Colon (tissue), 2 donors: ENCODE measurements at regions not wholly inside any gene's neighbourhood (a gene's known extent, or its start where the extent isn't known, plus 50 kb on each side); places are given as distances from the start of the nearest gene placed in this dataset.

Source experiments
- FAIRE-seq: peaks from 2 replicates; lab custom pipeline; 2012; peaks lifted over from hg19 to GRCh38; lab: Jason Lieb, UNC
- donor health status: control.
- donor health status: control.

DNA sequence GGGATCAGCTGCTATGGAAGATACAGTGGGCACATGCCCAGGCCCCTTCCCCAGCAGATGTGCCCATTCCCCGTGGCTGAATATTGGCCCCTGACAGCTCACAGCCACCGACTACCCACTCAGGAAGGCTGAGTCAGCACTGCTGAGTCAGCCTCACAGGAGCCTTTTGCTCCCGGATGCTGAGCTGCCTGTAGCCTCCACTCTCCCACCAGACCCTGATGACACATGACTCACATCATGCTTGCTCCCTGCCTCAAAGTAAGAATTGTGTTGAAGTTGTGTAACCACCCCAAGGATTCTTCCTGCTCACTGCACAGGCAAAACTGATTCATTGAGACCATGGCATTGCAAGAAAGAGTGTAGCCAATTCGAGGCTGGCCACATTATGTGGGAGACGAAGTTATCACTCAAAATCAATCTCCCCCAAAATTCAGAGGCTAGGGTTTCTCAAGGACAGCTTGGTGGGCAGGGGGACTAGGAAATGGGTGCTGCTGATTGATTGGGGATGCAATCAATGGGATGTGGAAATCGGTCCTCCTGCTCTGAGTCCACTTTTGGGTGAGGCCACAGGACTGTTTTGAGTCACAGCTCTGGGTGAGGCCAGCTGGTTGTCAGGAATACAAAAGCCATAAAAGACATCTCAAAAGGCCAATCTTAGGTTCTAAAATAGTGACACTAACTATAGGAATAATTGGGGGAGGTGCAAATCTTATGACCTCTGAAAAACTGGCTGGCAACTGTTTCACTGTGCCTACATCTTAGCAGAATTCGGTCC is 556.6 kb upstream of the CDH4 start:
- FAIRE-seq, result no peak

DNA sequence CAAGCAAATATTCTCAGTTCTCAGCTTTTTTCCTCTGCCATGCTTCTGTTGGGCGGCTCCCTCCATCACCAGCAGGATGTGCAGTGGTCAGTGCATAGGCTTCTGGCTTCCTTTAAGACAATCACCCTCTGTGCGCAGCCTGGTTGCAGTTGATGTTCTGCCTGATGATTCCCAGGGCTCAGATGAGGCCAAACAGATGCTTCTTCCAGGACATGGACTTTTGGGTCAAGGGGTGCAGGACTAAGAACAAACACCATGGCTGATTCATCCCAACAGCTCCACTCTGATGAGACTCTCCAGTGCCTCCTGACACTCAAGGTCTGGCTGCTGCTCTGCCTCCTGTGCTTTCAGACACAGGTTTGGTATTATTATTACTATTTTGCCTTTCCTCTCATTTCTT is 554.8 kb upstream of the CDH4 start:
- FAIRE-seq, result no peak

DNA sequence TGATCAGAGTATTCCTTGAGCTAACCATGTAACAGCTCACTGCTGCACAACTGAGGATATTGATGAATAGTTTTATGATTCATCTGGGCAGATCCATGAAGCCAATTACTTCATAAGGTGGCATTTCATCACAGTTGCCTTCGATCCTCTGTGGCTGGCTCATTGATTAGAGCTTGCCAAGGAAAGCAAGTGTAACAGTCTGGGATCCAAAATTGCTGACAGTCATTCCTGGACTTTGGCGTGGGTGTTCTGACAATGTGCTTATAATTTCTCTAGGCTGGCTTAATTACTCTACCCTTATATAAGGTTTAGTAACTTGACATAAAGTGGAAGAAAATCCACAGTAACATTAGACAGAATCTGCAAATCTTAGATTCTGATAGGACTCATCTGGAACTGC is 551.3 kb upstream of the CDH4 start:
- FAIRE-seq, result no peak

DNA sequence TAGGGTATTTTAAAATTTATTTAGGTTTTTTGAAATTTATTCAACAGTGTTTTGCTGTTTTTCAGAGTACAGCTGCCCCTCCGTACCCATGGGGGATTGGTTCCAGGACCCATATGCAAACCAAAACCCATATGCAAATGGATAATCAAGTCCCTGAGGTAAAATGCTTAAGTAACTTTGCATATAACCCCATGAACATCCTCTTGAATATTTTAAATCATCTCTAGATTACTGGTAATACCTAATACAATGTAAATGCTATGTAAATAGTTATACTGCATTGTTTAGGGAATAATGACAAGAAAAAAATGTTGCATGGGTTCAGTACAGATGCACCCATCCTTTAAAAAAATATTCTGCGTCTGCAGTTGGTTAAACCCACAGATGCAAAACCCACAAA is 547.9 kb upstream of the CDH4 start:
- FAIRE-seq, result no peak

DNA sequence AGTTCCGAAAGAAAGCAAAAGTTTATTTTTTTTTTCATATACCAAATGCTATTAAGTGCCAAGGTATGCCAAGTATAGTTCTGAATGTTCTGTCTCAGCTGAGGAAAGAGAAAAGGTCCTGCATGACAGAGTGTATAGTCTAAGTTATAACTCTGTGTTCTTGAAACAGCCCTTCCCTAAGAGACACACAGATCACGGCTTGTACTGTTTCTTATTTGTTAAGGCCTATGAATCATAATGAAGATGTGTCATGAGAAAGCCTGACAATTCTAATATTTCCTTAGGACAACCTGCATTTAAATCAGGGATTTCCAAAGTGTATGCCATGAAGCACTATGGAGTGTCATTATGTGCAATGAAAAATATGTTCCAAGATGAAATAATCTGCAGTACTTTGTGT is 538.7 kb upstream of the CDH4 start:
- no peak for FAIRE-seq

DNA sequence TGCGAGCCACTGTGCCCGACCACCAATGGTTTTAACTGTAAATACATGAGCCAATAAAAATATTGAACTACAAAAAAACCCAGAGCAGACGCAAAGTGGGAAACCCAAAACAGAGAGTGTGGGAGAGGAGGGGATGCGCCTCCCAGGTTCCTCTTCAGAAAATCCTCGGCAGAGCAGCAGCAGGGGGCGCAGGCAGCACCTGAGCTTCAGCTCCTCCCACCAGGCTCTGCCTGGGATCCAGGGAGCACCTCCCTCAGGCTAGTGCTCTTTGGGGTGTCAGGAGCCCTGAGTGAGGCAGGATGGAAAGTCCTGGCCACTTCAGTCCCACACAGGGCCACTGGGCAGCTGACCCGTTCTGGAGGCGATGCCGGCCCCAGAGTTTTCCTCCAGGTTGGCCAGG is 536.9 kb upstream of the CDH4 start:
- no peak for FAIRE-seq

DNA sequence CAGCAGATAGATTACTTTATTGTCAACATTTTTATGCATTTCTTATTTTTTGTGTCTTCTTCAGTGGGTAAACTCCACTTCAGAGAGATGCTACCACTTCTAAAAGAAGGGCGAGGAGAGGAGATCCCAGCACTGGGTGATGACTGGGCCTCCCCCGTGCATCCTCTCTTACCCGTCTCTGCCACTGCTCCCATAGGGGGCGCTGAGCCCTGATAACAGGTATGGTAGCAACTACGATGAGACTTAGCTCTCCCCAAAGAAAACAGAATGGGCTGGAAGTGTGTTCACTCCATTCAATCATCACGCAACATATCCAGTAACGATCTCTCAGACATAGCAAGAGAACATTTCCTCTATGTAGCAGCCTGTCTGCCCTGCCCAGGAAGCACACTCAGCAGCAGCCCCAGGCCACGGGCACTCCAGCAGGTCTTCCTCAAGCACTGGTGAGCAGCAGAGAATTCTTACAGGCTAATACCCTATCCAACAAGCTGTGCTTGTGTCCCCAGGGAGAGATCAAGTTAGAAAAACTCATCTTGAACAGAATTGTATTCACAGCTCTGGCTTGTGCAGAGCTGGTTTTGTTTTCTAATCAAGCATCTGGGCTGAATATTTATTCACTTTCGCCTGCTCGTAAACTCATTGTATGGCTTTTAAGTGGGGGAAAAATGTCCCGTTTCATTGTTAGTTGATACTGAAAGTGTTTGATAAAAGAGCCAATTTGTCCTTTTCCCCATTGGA is 533.1 kb upstream of the CDH4 start:
- FAIRE-seq, result no peak

DNA sequence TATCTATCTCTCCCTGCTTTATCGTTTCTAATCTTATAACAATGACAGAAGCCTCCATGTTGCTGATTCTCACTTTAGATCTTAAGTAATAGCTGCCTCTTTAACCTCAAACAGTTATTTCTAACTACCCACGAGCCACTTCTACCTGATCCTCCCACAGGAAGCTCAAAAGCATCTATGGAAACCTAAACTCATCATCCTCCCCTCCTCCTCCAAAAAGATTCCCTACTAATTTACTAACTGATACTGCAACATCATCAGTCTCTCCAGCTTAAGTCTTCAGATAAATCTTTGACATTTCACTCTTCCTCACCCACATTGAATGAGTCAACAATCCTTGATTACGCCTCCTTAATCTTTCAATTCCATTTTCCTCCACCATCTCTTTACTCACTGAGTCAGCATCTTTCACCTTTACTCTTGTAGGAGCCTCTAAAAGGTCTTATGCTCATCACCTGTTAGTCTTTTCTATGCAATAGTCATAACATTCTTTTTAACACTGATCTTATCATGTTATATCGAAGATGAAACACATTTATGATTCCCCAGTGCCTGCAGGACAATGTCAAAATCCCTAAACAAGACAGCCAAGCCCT is 526.7 kb upstream of the CDH4 start:
- FAIRE-seq, result no peak

DNA sequence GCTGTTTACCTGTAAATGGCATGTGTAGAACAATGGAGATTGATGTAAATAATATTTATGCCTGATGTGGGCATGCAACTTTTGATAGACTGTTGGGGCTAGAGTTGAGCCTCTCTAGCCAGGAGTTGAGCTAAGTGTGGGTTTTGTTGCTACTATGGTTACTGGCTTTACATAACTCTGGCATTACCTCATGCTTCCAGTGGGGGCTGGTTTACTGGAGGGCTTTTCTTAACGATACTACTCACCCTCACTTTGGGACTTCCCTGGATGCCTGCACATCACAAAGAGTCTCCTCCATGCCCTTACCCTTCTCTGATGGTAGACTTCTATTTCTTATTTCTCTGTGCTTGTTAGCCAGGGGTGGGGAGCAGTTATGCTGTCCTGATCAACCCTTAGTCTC is 524.6 kb upstream of the CDH4 start:
- FAIRE-seq, result no peak

DNA sequence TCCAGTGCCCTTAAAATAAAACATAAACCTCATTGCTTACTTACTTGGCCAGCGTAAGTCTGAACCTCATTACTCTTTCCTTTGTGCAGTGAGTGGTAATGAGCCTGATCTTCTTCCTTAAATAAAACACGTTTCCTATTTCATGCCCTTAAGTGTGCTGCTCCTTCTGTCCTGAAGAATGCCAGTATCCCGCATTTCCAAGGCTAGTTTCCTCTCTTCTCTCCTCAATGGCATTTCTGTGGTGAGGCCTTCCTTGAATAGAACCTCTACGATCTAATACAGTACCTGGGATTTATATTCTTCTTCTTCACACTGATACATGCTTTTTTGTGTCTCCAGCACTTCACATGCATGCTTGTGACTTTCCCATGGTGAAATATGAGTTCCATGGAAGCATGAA is 523.4 kb upstream of the CDH4 start:
- FAIRE-seq, result no peak

DNA sequence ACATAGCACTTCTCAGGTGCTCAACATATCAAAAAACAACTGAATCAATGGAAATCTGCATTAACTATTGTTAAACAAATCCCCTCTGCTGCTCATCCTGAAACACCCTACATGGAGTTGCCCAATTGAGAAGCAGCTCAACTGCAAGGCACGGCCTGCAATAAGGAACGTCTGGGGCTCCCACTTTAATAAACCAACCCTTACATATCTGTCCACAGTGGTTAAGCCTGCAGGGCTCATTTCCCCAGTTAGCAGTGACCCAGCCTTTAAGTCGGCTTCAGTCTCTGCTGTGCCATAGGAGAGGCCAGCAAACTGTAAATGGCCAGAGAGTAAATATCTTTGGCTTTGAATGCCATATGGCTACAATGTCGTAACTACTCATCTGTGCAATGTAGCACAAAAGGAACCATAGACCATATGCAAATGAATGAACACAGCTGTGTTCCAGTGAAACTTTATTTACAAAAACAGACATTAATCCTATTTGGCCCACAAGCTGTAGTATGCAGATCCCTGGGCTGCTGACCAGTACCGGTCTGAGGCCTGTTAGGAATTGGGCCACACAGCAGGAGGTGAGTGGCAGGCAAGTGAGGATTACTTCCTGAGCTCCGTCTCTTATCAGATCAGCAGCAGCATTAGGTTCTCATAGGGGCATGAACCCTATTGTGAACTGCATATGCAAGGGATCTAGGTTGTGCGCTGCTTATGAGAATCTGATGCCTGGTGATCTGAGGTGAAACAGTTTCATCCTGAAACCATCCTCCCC is 522.7 kb upstream of the CDH4 start:
- no peak for FAIRE-seq

DNA sequence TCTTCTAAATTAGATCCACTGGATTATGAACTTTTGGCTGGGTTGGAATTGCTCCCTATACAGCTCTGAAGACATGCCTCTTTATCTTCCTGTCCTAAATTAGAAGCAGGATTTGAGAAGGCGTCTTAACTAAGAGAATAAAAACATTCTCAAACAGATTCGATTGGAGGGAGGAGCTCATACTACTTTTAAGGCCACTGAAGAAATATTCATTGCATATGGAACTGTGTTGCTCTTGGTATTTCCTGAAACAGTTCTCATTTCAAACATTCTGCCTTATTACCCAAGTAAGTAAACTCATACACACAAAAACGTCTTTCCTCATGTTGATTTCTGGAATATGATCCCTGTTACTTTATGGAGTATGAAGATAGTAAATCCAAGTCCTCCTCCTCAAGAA is 519.7 kb upstream of the CDH4 start:
- FAIRE-seq, result no peak

DNA sequence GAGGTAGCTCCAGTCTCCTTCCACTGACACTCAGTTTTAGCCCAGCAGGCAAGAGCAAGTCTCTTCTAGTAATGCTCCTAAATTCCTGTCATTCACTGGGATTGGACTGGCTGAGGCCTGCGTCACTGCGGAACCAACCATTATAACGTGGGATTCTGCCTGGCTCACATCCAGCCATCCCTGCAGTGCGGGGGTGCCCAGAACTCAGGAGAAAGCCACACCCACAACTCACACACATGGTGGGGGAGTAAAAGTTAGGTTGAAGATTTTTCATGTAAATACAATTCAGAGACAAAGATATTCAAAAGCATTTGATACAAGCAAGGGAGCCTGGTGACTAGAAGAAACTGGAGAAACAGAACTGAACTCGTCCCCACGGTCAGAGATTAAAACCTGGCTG is 504.0 kb upstream of the CDH4 start:
- FAIRE-seq, result no peak

DNA sequence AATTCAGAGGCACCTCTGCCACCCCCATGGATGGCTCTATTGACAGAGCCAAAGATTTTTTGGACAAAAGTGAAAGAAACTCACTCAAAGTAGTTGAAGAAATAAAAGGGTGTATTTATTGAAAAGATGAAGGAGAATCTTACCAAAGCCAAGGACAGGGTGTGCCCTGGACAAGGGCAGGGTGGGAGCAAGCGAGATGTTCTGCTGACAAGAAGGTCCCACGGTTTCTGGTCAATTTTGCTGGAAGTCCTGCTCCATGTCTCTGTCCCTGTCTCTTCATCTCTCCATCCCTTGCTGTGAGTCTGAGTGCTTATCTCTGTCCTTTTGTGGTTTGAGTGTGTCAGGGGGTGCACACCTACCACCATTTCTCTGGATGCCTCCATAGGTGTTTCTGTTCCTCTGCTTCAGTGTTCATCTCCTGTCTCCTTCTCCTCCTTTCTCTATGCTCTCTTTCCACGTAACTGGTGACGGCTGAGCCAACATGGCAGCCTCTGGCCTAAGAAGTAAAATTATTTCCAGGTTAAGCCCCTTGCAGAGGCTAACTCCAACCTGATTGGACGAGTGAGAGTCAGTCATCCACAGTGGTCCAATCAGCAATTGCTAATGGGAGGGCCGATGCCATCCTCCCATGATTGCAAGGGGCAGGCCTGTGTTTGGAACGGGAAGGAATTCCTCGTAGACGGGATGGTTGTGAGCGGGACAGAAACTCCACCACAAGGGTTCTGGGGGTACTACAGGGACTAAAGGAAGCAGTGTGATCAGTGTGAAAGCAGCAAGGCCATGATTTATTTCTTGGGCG is 502.1 kb upstream of the CDH4 start:
- no peak for FAIRE-seq

DNA sequence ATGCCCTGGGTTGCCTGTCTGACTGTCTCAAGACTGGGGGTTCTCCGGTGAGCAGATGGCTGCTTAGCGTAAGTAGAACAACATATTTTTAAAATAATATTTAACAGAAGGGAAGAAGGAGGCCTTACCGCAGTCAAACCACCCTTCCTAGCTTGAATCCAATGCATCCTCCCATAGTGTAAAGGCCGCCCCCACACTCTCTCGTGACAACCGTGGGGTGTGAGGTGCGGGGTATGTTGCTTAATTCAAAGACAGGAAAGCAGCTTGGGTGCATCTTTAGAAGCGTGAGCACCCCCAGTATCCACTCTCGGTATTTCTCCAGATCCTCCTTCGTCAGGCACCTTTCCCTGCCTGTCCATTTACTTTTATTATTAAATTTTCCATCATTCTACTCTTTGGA is 501.2 kb upstream of the CDH4 start:
- FAIRE-seq, result no peak

DNA sequence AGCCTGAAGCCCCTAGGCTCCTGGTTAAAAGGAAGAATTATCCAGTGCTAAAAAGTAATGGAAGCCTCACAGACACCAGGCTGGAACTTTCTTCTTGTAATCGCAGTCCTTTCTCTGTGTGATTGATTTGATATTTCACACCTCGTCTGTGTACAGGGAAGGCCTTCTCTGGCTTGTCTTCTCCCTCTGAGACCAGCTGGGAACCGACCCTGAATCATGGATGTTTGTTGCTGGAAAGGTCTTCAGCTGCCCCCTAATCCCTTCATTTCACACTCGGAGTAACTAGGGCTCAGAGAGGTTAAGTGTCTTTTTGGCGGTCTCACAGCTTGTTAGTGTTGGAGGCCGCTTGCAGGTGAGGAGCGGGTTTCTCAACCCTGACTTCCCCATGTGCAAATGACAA is 500.2 kb upstream of the CDH4 start:
- no peak for FAIRE-seq

DNA sequence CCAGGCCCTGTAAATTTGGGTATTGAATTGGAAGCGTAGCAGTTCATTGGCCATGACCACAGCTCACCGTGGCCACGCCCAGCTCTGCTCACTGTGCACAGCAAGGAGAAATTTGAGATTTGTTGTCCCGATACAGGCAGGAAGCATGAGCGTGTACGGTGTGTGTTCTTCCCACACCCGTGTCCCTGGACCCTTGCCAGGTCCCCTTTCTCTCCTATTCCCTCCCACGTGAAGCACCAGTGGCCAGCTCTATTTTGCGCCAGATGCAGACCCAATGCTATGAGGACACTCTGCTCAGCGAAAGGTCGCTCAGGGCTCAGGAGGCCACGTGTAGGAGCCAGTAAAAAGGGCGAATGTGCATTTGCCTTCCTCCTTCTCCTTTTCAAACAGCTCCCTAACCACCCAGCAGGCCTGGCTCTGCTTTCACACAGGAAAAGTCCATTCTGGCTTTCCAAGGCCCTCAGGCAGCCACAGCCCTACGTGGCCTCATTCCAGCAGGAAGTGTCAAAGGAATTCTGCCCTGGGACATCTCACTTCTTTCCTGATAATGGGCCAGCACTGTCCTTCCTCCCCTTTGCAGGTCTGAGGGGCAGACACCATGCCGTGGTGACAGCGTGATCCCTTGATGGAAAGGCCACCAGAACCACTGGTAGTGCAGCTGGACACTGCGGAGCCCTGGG is 499.2 kb upstream of the CDH4 start:
- FAIRE-seq, result no peak

DNA sequence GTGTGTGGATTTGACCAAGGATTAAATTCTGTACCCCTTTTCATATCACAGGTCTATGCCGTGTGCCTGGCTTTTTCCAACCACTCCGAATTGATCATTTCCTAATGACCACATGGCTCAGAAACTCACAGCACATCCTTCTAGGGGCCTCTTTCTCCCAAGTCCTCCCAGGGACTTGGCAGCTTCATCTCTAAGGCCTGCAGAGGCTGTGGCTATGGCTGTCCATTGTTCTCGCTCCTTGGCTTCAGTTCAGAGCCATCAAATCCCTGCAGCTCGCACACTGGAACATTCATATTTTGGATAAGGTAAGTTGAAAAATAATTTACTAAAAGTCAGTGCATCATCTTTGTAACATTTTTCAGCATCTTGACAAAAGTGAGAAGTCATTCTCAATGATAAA is 497.2 kb upstream of the CDH4 start:
- no peak for FAIRE-seq

DNA sequence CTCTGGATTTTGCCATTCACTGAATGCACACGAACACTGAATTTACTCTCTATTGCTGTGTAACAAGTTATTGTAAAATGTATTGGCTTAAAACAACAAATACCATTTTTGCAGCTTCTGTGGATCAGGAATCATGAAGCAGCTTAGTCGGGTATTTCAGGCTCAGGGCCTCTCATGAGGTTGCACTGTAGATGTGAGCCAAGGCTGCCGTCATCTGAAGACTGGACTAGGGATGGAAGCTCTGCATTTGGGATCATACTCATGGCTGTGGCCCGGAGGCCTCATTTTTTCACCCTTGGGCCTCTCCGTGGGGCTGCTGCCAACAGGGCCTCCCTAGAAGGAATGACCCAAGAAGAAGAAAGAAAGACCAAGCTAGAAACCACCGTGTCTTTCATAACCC is 492.4 kb upstream of the CDH4 start:
- no peak for FAIRE-seq

DNA sequence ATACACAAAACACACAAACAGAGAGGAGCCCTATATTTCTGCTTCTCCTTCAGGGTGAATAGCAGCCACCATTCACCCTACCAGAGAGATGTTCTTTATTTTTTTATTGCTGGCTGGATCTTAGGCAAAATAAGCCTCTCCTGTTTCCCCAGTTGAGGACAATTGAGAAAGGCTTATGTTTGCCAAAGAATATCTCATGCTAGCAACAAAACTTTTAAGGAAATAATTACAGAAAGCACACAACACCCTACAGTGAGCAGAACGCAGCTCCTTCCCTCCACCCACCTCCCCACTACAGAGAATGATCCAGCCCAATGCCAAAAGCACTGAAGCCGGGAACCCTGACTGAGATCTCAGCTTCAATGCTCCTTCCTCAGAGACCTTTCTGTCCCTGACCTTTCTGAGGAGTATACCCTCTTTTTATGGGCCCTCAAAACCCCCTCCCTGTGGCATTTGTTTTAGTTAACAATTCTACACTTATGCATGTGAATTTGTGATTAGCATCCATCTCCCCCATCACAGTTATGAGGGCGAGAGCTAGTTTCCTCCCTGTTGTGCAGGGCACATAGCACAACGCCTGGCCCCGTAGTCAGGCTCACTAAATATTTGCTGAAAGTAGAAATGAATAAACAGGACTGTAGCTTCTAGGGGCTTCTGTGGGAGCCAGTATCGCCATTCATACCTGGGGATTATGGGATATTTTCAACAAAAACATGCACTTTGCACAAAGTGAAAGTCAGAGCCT is 491.6 kb upstream of the CDH4 start:
- no peak for FAIRE-seq

DNA sequence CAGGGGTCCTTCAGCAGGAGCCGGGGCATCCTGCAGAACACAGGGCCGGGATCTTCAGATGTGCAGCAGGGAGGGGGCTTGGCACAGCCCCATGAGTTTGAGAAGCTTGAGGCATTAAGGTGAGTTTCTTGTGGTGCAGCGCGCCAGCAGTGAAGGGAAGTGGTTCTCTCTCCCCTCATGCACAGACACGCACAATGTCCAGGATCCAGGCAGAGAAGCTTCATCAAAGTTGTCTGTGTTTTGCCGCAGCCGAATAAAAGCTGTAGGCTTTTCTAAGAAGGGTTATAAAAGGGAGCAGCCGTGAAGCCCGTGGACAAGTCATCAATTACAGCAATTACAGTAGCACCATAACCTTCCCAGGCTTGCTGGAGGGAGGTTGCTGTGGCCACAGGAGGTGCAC is 491.0 kb upstream of the CDH4 start:
- no peak for FAIRE-seq
